ENCODE measurements at regions not wholly inside any gene's neighbourhood (a gene's known extent, or its start where the extent isn't known, plus 50 kb on each side); places are given as distances from the start of the nearest gene placed in this dataset.

- Histone ChIP-seq H3K4me2 (no peak overlapping the region), H3K27ac (no peak overlapping the region), H3K4me3 (no peak overlapping the region), H3K4me1 (no peaks in the 10 kb centered on the region; the same call in 2 of the 3 replicates), H3K9me3 (no peaks in the 10 kb centered on the region)
- 35% methylated on average over 7 of the region's 7 CpGs for WGBS (ENCODE audit: missing lambda C conversion rate)
- POLR2A ChIA-PET: no interaction called here
- FAIRE-seq: no peak
- ATAC-seq: no peak
- DNase-seq (ENCODE audit: low read depth in 1 of 2, low spot score in 1 of 2): no peak
- TF ChIP-seq FOXS1 (CRISPR knock-in tag; IDR thresholded peaks at IDR 0.05) (no peak), RFX5 (IDR thresholded peaks at IDR 0.05) (no peak), HES2 (IDR thresholded peaks at IDR 0.05) (no peak), NR3C1 (IDR thresholded peaks at IDR 0.05) (no peak), MAFK (IDR thresholded peaks at IDR 0.05; ENCODE audit: partially characterized antibody) (no peak), EP300 (IDR thresholded peaks at IDR 0.05) (no peak), HMGXB4 (CRISPR knock-in tag; IDR thresholded peaks at IDR 0.05; ENCODE audit: borderline replicate concordance) (no peak), FOSL2 (IDR thresholded peaks at IDR 0.05) (no peak), FOSL2 (CRISPR knock-in tag; IDR thresholded peaks at IDR 0.05) (no peak), ZC3H11A (IDR thresholded peaks at IDR 0.05) (no peak), CTCF (IDR thresholded peaks at IDR 0.05) (no peak), SREBF2 (IDR thresholded peaks at IDR 0.05) (no peak), HDAC2 (IDR thresholded peaks at IDR 0.05) (no peak), NPAS2 (CRISPR knock-in tag; IDR thresholded peaks at IDR 0.05; ENCODE audit: borderline replicate concordance) (no peak), PHF8 (IDR thresholded peaks at IDR 0.05; ENCODE audit: borderline replicate concordance, low read depth) (no peak)
- CTCF ChIA-PET: interaction anchor here (1.1 kb wide), 1 partner anchor 260 kb away, joined by 3 read pairs; no protein-coding TSS in a partner anchor
Observed at GRCh38 chr10:16292366-16292765, 144.4 kb upstream of the PTER start.

- no peak overlapping the region for H3K27ac ChIP-seq
- 22% methylated on average over 1 of the region's 1 CpG for WGBS (ENCODE audit: missing lambda C conversion rate)
- no peak for ATAC-seq
- TF ChIP-seq RAD21 (conservative IDR thresholded peaks at IDR 0.05 in 1 of 2, IDR thresholded peaks at IDR 0.05 in 1 of 2): no peak
- no peak for TF ChIP-seq MAZ (IDR thresholded peaks at IDR 0.05; ENCODE audit: borderline replicate concordance, low read depth, low read length)
- no peak for TF ChIP-seq CTCF (IDR thresholded peaks at IDR 0.05)
- no peak for TF ChIP-seq NFE2L2 (conservative IDR thresholded peaks at IDR 0.05; ENCODE audit: low read length)
- no peak for TF ChIP-seq FOSB (CRISPR knock-in tag; IDR thresholded peaks at IDR 0.05)
- no peak for TF ChIP-seq JUN (IDR thresholded peaks at IDR 0.05)
- TF ChIP-seq FOXS1 (CRISPR knock-in tag; IDR thresholded peaks at IDR 0.05): no peak
- no peak for TF ChIP-seq GATA3 (IDR thresholded peaks at IDR 0.05; ENCODE audit: borderline replicate concordance)
- TF ChIP-seq HMGXB4 (CRISPR knock-in tag; IDR thresholded peaks at IDR 0.05; ENCODE audit: borderline replicate concordance): no peak
- TF ChIP-seq USF2 (IDR thresholded peaks at IDR 0.05): no peak
- no peak for TF ChIP-seq SMC3 (IDR thresholded peaks at IDR 0.05)
- no peak for FAIRE-seq
- H3K4me3 ChIP-seq: no peak overlapping the region
- peak overlapping the region; percentile 71 for H3K4me2 ChIP-seq
- peaks cover 3% of the 10 kb centered on the region; the same call in 2 of the 3 replicates for H3K4me1 ChIP-seq
- no peaks in the 10 kb centered on the region for H3K9me3 ChIP-seq
- CTCF ChIA-PET: no interaction called here
- POLR2A ChIA-PET: interaction anchor here (0.5 kb wide), 1 partner anchor 140 kb away, joined by 3 read pairs; no protein-coding TSS in a partner anchor
- no peak for DNase-seq (ENCODE audit: low read depth in 1 of 2, low spot score in 1 of 2)
Observed at GRCh38 chr10:16297069-16297468, 139.7 kb upstream of the PTER start.

Measured in A549 (cell line).